GM12872 (cell line): ENCODE measurements at regions not wholly inside any gene's neighbourhood (a gene's known extent, or its start where the extent isn't known, plus 50 kb on each side); places are given as distances from the start of the nearest gene placed in this dataset.

Source experiments
- CTCF ChIP-seq: IDR thresholded peaks from 3 replicates; pipeline ENCODE4 v1.5.1; 2011; ENCODE audit warnings: low read depth, mild to moderate bottlenecking, low read length, moderate library complexity; ENCODE audit not compliant: insufficient read depth

DNA sequence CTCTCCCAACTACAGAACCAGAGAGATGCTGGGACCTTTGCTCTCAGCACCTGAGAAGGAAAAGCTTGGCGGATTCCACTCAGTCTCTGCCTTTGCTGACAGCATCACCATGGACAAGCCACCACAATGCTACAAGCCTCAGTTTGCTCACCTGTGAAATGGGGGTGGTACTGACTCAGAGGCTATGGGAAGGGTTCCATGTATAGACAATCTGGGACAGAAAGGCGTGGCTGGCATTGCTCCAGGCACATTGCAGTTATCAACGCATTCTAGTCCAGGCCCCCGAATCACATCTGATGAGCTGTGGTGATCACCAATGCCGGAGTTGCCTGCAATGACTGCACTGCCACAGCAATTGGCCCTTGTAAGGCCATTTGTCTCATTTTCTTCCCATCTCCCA is 72.6 kb downstream of the ISX start:
- no peak for TF ChIP-seq CTCF

DNA sequence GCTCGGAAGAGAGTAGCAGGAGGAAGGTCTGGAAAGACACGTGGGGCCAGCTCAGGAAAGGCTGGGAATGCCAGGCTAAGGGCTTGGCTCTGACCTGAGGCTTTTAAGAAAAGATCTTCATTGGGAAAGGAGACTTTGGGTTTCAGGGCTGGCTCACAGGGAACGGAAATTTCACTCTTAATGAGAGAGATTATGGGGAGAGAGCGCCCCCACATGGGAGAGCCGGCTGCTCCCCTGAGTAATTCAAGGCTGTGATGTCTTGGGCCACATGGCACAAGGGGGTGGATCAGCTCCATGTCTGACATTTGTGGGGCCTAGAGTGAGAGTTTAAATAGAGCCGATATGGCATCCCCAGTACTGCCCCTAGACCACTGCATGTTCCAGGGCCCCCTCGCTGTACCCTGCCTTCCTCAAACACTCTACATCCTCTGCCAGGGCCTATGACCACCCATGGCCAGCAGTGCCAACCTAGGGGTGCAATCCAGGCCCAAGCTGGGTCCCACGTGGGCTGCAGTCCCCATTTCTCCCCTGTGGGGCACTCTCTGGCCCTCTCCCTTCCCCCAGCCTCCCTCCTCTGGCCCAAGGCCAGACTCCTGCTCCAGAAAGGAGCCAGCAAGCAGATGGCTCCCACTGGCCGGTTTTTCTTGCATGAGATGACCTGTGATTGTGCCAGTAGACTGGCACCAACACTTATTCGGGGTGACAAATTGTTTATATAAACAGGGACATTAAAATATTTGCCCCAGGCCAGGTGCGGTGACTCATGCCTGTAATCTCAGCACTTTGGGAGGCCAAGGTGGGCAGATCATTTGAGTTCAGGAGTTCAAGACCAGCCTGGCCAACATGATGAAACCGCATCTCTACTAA is 75.2 kb downstream of the ISX start:
- peak; percentile 57 for TF ChIP-seq CTCF

DNA sequence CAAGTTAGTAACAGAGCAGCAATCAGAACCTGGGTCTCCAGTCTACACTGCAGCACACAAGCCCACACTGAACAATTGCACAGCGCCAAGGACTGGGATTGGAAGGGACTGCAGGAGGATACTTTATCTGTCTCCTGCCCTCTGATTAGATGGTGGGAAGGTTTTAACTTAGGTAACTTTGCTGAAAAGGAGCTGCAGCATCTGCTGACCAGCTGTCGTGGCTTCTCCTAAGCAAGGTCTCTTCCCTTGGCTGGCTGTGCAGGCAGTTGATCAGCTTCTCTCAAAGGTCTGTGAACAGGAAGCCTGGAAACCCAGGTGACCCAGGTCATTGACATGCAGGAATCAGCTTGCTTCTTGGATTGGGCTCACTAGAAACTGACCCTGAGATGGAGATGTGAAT is 82.4 kb downstream of the ISX start:
- no peak for TF ChIP-seq CTCF

- no peak for TF ChIP-seq CTCF
These were observed 83.0 kb downstream of the ISX start for GRCh38 chr22:35148866-35149548.

DNA sequence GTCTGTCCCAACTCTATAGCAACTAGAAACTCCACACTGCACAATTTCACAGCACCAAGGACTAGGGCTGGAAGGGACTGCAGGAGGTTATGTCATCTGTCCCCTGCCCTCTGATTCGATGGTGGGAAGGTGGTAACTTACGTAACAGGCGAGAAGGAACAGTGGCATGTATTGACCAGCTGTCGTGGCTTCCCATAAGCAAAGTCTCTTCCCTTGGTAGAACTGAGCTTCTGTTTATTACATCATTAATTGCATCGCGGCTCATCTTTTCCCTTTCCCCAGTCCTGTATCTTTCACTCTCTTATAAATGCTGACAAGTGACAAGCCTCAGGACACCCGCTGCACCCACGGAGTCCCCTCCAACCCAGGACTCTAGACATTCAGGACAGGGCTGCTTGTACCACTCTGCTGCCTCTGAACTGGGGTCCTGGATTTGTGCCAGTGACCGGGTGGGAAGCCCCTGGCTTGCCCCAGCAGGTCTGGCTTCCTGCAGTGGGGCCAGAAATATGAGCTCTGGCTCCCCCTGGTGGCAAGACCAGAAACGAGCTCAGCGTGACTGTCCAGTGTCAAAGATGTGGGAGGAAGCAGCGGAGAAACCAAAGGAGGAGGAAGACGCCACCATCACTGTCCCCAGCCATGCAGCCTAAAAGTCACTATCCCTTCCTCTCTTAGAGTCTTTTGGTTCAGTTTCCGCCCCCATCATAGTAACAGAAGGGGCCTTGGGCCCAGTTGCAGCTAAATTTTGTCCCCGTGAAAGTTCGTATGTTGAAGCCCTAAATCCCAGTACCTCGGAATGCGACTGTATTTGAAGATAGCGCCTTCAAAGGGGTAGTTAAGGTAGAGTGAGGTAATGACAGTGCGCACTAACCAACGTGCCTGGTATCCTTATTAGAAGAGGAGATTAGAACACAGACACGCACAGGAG is 84.5 kb downstream of the ISX start:
- peak; percentile 88 for TF ChIP-seq CTCF

DNA sequence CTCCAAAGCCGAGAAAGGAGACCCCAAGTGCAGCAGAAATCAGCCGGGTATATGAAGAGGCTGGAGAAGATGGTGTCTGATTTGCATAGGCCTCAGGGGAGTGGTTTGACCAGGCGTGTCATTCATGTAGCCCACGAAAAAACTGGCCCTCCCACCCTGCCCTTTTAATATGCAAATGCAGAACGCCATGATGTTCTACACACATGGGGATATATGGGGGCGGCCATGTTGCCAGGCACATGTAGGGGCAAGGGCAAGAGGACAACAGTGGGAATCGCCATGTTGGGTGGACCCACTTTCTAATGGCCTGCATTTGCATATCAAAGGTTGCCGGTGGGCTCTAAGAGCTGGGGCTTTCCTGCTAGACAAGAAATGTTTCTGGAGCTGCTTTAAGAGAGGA is 86.4 kb downstream of the ISX start:
- TF ChIP-seq CTCF, result no peak

DNA sequence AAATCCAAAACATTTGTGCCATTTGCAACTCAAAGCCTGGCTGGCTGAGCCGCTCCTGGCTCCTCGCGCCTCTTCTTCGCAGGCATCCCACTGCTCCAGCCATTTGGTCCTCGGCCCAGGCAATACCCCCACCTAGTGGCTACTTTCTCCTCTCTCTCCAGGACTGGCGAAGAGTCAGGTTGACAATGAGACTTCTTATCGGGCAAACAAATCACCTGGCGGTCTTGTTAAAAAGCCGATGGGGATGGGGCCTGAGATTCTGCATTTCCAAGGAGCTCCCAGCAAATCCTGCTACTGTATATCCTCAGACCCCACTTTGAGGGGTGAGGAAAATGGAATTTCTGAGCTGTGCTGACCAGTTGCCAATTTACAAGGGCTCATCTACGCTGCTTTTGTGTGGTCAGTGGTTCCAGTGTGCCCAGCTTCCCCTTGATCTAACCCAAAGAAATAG is 89.0 kb downstream of the ISX start:
- peak; percentile 82 for TF ChIP-seq CTCF
